B cell (primary cell): ENCODE measurements at regions not wholly inside any gene's neighbourhood (a gene's known extent, or its start where the extent isn't known, plus 50 kb on each side); places are given as distances from the start of the nearest gene placed in this dataset.

Experiments used
- ATAC-seq: fragments of 200-7000 bp; cut with Tn5 transposase; one replicate; pipeline ENCODE4 v1.10.0; 2021; ENCODE audit warnings: low read depth, mild to moderate bottlenecking, moderate number of reproducible peaks, moderate library complexity
- CTCF ChIA-PET: fragments of 350-600 bp; sonication (Branson Sonifier 250); formaldehyde crosslinking; loops from one replicate; lab custom pipeline; 2021; ENCODE audit warnings: antibody characterized with exemption, inconsistent platforms; lab: Charles Lee
- POLR2A ChIA-PET: fragments of 350-600 bp; sonication (Branson Sonifier 250); formaldehyde crosslinking; loops from one replicate; lab custom pipeline; 2021; ENCODE audit warnings: antibody characterized with exemption; lab: Charles Lee
- DNase-seq: peaks from one replicate; pipeline ENCODE4 v3.0.0; 2013
- H2AFZ ChIP-seq: 2 replicates; pipeline ENCODE4 v1.6.1; 2012; ENCODE audit warnings: mild to moderate bottlenecking, low read depth, low read length; ENCODE audit not compliant: insufficient read depth, poor library complexity, severe bottlenecking
- H3K27ac ChIP-seq, 2 donors: 1 replicate in 1 of 2; 2 replicates in 1 of 2; pipeline ENCODE4 v1.5.1; 2012 to 2013; ENCODE audit warnings: low read length in 2 of 2, mild to moderate bottlenecking in 2 of 2, moderate library complexity in 1 of 2
- H3K27me3 ChIP-seq, 4 experiments: fragments of 200-600 bp in 1 of 4; sonication (generic) in 1 of 4; replicated peaks in 1 of 4; 1 replicate in 2 of 4; 2 replicates in 2 of 4; pipeline versions ENCODE4 v1.6.1 to v1.7.0; 2013 to 2016; ENCODE audit warnings: low read length in 3 of 4, mild to moderate bottlenecking in 2 of 4, mixed read lengths in 1 of 4, moderate library complexity in 1 of 4; ENCODE audit not compliant: insufficient read depth in 4 of 4, control insufficient read depth in 3 of 4; ENCODE audit errors: control extremely low read depth in 1 of 4
- H3K36me3 ChIP-seq, 2 experiments: replicated peaks in 1 of 2; 1 replicate in 1 of 2; 2 replicates in 1 of 2; pipeline versions ENCODE4 v1.6.1 to v1.7.1; 2013; ENCODE audit warnings: low read length in 1 of 2; ENCODE audit not compliant: insufficient read depth in 2 of 2, control insufficient read depth in 1 of 2; ENCODE audit errors: control extremely low read depth in 1 of 2, extremely low read depth in 1 of 2
- H3K4me1 ChIP-seq, 2 donors: fragments of 200-600 bp in 1 of 2; sonication (generic) in 1 of 2; 1 replicate in 1 of 2; 2 replicates in 1 of 2; pipeline versions ENCODE4 v1.5.1 to v1.6.1; 2013 to 2017; ENCODE audit warnings: low read length in 2 of 2; ENCODE audit not compliant: control insufficient read depth in 2 of 2, insufficient read depth in 2 of 2
- H3K4me2 ChIP-seq: replicated peaks from 2 replicates; pipeline ENCODE3; 2012; ENCODE audit warnings: mild to moderate bottlenecking, low read depth, low read length; ENCODE audit not compliant: poor library complexity, severe bottlenecking
- H3K4me3 ChIP-seq, 5 experiments: fragments of 200-600 bp in 1 of 5; sonication (generic) in 1 of 5; 1 replicate in 3 of 5; 2 replicates in 2 of 5; pipeline versions ENCODE4 v1.5.1 to v1.7.0; 2011 to 2016; ENCODE audit warnings: low read length in 4 of 5, mild to moderate bottlenecking in 4 of 5, low read depth in 2 of 5, control low read depth in 1 of 5, moderate library complexity in 1 of 5; ENCODE audit not compliant: insufficient read depth in 1 of 5; ENCODE audit errors: control extremely low read depth in 1 of 5, extremely low read depth in 1 of 5
- H3K79me2 ChIP-seq: fragments of 200-600 bp; sonication (generic); one replicate; pipeline ENCODE4 v1.6.0; 2016; ENCODE audit warnings: low read length; ENCODE audit not compliant: control insufficient read depth, insufficient read depth
- H3K9ac ChIP-seq: fragments of 200-600 bp; sonication (generic); 2 replicates; pipeline ENCODE4 v1.6.1; 2017; ENCODE audit warnings: mild to moderate bottlenecking, low read length, moderate library complexity
- H3K9me3 ChIP-seq, 3 donors: one replicate each; pipeline versions ENCODE4 v1.6.1 to v1.7.1; 2013; ENCODE audit warnings: low read length in 2 of 3; ENCODE audit not compliant: control insufficient read depth in 2 of 3, insufficient read depth in 1 of 3; ENCODE audit errors: control extremely low read depth in 1 of 3
- H4K20me1 ChIP-seq: 2 replicates; pipeline ENCODE4 v1.6.0; 2012; ENCODE audit warnings: mild to moderate bottlenecking, low read length; ENCODE audit not compliant: insufficient read depth, control insufficient read depth, poor library complexity, severe bottlenecking
- H3K27ac Mint-ChIP-seq: one replicate; pipeline ENCODE4 v1.8.0; 2021; ENCODE audit warnings: mixed read lengths
- H3K27me3 Mint-ChIP-seq: one replicate; pipeline ENCODE4 v1.8.0; 2021; ENCODE audit warnings: mixed read lengths
- H3K4me1 Mint-ChIP-seq: one replicate; pipeline ENCODE4 v1.8.0; 2021; ENCODE audit warnings: mixed read lengths
- H3K4me3 Mint-ChIP-seq: one replicate; pipeline ENCODE4 v1.8.0; 2021; ENCODE audit warnings: mixed read lengths
- H3K9me3 Mint-ChIP-seq: one replicate; pipeline ENCODE4 v1.8.0; 2022; ENCODE audit warnings: mixed read lengths; ENCODE audit not compliant: insufficient read depth
- CTCF ChIP-seq: fragments of 200-600 bp; IDR thresholded peaks from one replicate; pipeline ENCODE4 v1.8.0; 2022; ENCODE audit warnings: antibody characterized with exemption, mild to moderate bottlenecking
- EZH2 ChIP-seq: IDR thresholded peaks from 2 replicates; pipeline ENCODE4 v1.6.1; 2012; ENCODE audit warnings: borderline replicate concordance, low read depth, mild to moderate bottlenecking, moderate library complexity, low read length; ENCODE audit not compliant: insufficient read depth, poor library complexity, severe bottlenecking
- WGBS: methylation state at CpG from one replicate; pipeline ENCODE4 v1.1.5; 2013; ENCODE audit warnings: missing lambda C conversion rate; ENCODE audit not compliant: insufficient coverage; 5-methylcytosine and 5-hydroxymethylcytosine counted together
- intact Hi-C: fragments of 100-400 bp; cut with micrococcal nuclease; formaldehyde crosslinking; loops from one replicate; pipeline ENCODE4 v1.10.0; 2022

GRCh38 chr15:37517191-37517895 is 417.0 kb upstream of the MEIS2 start:
- Histone ChIP-seq H3K27ac (no peak overlapping the region), H3K9me3 (no peaks in the 10 kb centered on the region), H3K79me2 (no peaks in the 10 kb centered on the region), H3K27me3 (no peaks in the 10 kb centered on the region), H3K4me1 (no peaks in the 10 kb centered on the region), H3K4me2 (no peak overlapping the region), H2AFZ (no peak overlapping the region), H3K9ac (no peak overlapping the region), H4K20me1 (no peaks in the 10 kb centered on the region), H3K4me3 (no peak overlapping the region), H3K36me3 (no peaks in the 10 kb centered on the region)
- H3K4me1 Mint-ChIP-seq: no peaks in the 10 kb centered on the region
- no peak overlapping the region for H3K27ac Mint-ChIP-seq
- DNase-seq (no peak), ATAC-seq (no peak)
- no peak overlapping the region for H3K4me3 Mint-ChIP-seq
- no peaks in the 10 kb centered on the region for H3K27me3 Mint-ChIP-seq
- POLR2A ChIA-PET: no interaction called here
- peaks cover 6% of the 10 kb centered on the region for H3K9me3 Mint-ChIP-seq
- TF ChIP-seq EZH2 (no peak), CTCF (no peak)
- intact Hi-C loops: no loop called here
- CTCF ChIA-PET: no interaction called here
- WGBS: 100% methylated on average over 1 of the region's 6 CpGs

- no peak overlapping the region for H3K27ac ChIP-seq
- H3K4me1 Mint-ChIP-seq: no peaks in the 10 kb centered on the region
- H3K9ac ChIP-seq: no peak overlapping the region
- no peaks in the 10 kb centered on the region for H3K36me3 ChIP-seq
- no peak overlapping the region for H3K27ac Mint-ChIP-seq
- H3K27me3 ChIP-seq: no peaks in the 10 kb centered on the region
- H4K20me1 ChIP-seq: no peaks in the 10 kb centered on the region
- ATAC-seq (no peak), DNase-seq (no peak)
- H3K9me3 ChIP-seq: no peaks in the 10 kb centered on the region
- H3K4me2 ChIP-seq: no peak overlapping the region
- ChIA-PET POLR2A (no interaction called here), CTCF (no interaction called here)
- H3K4me3 ChIP-seq: no peak overlapping the region
- H3K27me3 Mint-ChIP-seq: no peaks in the 10 kb centered on the region
- H3K4me1 ChIP-seq: no peaks in the 10 kb centered on the region
- peaks cover 4% of the 10 kb centered on the region for H3K9me3 Mint-ChIP-seq
- no peak overlapping the region for H3K4me3 Mint-ChIP-seq
- no peak overlapping the region for H2AFZ ChIP-seq
- H3K79me2 ChIP-seq: no peaks in the 10 kb centered on the region
- TF ChIP-seq EZH2 (no peak), CTCF (no peak)
- intact Hi-C loops: no loop called here
- no CpG with 5 or more reads among the region's 1 CpG for WGBS
Measured at GRCh38 chr15:37518436-37518835, 416.0 kb upstream of the TMCO5A start.
